ENCODE measurements at regions not wholly inside any gene's neighbourhood (a gene's known extent, or its start where the extent isn't known, plus 50 kb on each side); places are given as distances from the start of the nearest gene placed in this dataset.

- POLR2A ChIA-PET (ENCODE audit: partially characterized antibody): no interaction called here
- H3K23ac ChIP-seq (ENCODE audit: insufficient read length): no peak overlapping the region
- H3K23me2 ChIP-seq (ENCODE audit: low read depth, low read length): no peaks in the 10 kb centered on the region
- no peak overlapping the region for H4K5ac ChIP-seq (ENCODE audit: insufficient read length, low read depth, low read length)
- 100% methylated on average over 2 of the region's 2 CpGs; no CpG with 5 or more reads in 1 of the 2 experiments for WGBS, 2 experiments (ENCODE audit: extremely low coverage in 1 of 2, insufficient coverage in 1 of 2, insufficient read length in 1 of 2, insufficient replicate concordance in 2 of 2, low coverage in 1 of 2, low lambda C conversion rate in 2 of 2, missing lambda C conversion rate in 1 of 2)
- H3K4me3 ChIP-seq (ENCODE audit: extremely low read depth in 1 of 4, insufficient read depth in 2 of 4, low read depth in 3 of 4, low read length in 4 of 4): no peak overlapping the region
- no peaks in the 10 kb centered on the region for H3K79me2 ChIP-seq (ENCODE audit: control insufficient read depth in 1 of 2, insufficient read depth in 2 of 2, low read length in 2 of 2)
- no peak for TF ChIP-seq SAP30 (IDR thresholded peaks at IDR 0.05; ENCODE audit: insufficient read depth, insufficient replicate concordance, low read length)
- TF ChIP-seq FOSL1 (IDR thresholded peaks at IDR 0.05; ENCODE audit: insufficient read depth, low read depth, low read length): no peak
- TF ChIP-seq CHD1 (IDR thresholded peaks at IDR 0.05; ENCODE audit: low read depth, low read length): no peak
- no peak for TF ChIP-seq NRF1 (IDR thresholded peaks at IDR 0.05; ENCODE audit: low read depth, low read length)
- TF ChIP-seq CBX5 (IDR thresholded peaks at IDR 0.05; ENCODE audit: low read depth, low read length): no peak
- no peak for TF ChIP-seq SP4 (IDR thresholded peaks at IDR 0.05; ENCODE audit: low read length)
- TF ChIP-seq POU5F1 (IDR thresholded peaks at IDR 0.05; ENCODE audit: low read depth, low read length): no peak
- TF ChIP-seq RBBP5 (IDR thresholded peaks at IDR 0.05; ENCODE audit: borderline replicate concordance, low read depth, low read length): no peak
- no peak overlapping the region for H2BK20ac ChIP-seq (ENCODE audit: low read length)
- no peak overlapping the region for H3K56ac ChIP-seq (replicated peaks; ENCODE audit: insufficient read length, low read depth, low read length)
- no peak overlapping the region for H3K14ac ChIP-seq (ENCODE audit: insufficient read length)
- no peaks in the 10 kb centered on the region; a peak in 2 of 7 replicates for H3K4me1 ChIP-seq (replicated peaks in 1 of 4; ENCODE audit: control insufficient read depth in 3 of 4, insufficient read depth in 4 of 4, low read length in 3 of 4)
- no peak for DNase-seq (ENCODE audit: low read depth in 1 of 2, low spot score in 2 of 2)
- H3K27ac ChIP-seq (ENCODE audit: low read depth, low read length): no peak overlapping the region
- H3K4me2 ChIP-seq (ENCODE audit: insufficient read depth in 1 of 2, low read depth in 2 of 2, low read length in 2 of 2): no peak overlapping the region
- no peak overlapping the region for H4K91ac ChIP-seq (replicated peaks; ENCODE audit: insufficient read length, low read length)
- H2BK5ac ChIP-seq (ENCODE audit: low read depth, low read length): no peak overlapping the region
- no peak overlapping the region for H2BK12ac ChIP-seq (ENCODE audit: low read depth, low read length)
- no peak for FAIRE-seq
- no peak overlapping the region for H3K18ac ChIP-seq (ENCODE audit: extremely low read depth, low read length)
- no peak overlapping the region for H3K4ac ChIP-seq (replicated peaks; ENCODE audit: insufficient read length, low read depth, low read length)
- H3K9me3 ChIP-seq (ENCODE audit: insufficient read depth in 2 of 2, low read depth in 1 of 2, low read length in 1 of 2): no peaks in the 10 kb centered on the region
- H2BK120ac ChIP-seq (replicated peaks; ENCODE audit: low read depth, low read length): no peak overlapping the region
- H2BK15ac ChIP-seq (ENCODE audit: low read length): no peak overlapping the region
- no peak overlapping the region for H2AFZ ChIP-seq (ENCODE audit: low read length)
- no peaks in the 10 kb centered on the region for H3K79me1 ChIP-seq (ENCODE audit: low read depth, low read length)
- CTCF ChIA-PET (ENCODE audit: partially characterized antibody): interaction anchor here (0.6 kb wide), 1 partner anchor 149 kb away, joined by 3 read pairs; no protein-coding TSS in a partner anchor
- no peak overlapping the region for H4K8ac ChIP-seq (ENCODE audit: extremely low read depth, insufficient read depth, low read length)
- H3K36me3 ChIP-seq (ENCODE audit: control insufficient read depth in 2 of 4, insufficient read depth in 4 of 4, low read length in 3 of 4): no peaks in the 10 kb centered on the region
- no peaks in the 10 kb centered on the region for H3K27me3 ChIP-seq (replicated peaks in 1 of 4; ENCODE audit: control insufficient read depth in 3 of 4, extremely low read depth in 1 of 4, insufficient read depth in 3 of 4, low read length in 3 of 4)
- H4K20me1 ChIP-seq (replicated peaks in 1 of 2; ENCODE audit: control insufficient read depth in 1 of 2, insufficient read depth in 2 of 2, low read length in 2 of 2): no peaks in the 10 kb centered on the region
- H3K9ac ChIP-seq (replicated peaks in 1 of 4; ENCODE audit: extremely low read depth in 1 of 4, low read depth in 3 of 4, low read length in 3 of 4): no peak overlapping the region
- no peak overlapping the region for H2AK5ac ChIP-seq (ENCODE audit: low read depth, low read length)
Measured at GRCh38 chrX:107389726-107390125, 59.7 kb upstream of the FRMPD3 start.

All from H1 (cell line).